ENCODE measurements at regions not wholly inside any gene's neighbourhood (a gene's known extent, or its start where the extent isn't known, plus 50 kb on each side); places are given as distances from the start of the nearest gene placed in this dataset.

DNA sequence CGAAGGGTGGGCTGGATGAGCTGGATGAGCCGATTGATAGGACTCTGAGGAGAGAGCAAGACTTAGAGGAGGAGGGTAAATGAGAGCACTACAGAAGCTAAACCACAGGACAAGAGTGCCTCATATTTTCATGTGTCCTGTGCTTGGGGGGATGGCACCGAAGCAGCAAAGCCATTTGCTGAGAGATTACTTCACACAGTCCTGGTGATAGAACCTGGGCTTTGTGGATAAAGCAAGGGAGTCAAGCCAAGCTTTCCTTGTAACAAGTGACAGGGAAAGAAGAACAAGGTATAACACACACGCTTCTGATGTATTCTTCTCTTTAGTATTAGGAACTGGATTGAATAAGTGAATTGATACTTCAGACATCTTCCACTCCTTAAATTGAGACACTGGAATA, 253.7 kb downstream of the ANKRD7 start:
- TF ChIP-seq, protein P1, sequence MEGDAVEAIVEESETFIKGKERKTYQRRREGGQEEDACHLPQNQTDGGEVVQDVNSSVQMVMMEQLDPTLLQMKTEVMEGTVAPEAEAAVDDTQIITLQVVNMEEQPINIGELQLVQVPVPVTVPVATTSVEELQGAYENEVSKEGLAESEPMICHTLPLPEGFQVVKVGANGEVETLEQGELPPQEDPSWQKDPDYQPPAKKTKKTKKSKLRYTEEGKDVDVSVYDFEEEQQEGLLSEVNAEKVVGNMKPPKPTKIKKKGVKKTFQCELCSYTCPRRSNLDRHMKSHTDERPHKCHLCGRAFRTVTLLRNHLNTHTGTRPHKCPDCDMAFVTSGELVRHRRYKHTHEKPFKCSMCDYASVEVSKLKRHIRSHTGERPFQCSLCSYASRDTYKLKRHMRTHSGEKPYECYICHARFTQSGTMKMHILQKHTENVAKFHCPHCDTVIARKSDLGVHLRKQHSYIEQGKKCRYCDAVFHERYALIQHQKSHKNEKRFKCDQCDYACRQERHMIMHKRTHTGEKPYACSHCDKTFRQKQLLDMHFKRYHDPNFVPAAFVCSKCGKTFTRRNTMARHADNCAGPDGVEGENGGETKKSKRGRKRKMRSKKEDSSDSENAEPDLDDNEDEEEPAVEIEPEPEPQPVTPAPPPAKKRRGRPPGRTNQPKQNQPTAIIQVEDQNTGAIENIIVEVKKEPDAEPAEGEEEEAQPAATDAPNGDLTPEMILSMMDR (IDR thresholded peaks at IDR 0.05): no peak
- no peak for TF ChIP-seq POLR2A (IDR thresholded peaks at IDR 0.05)

Data from heart left ventricle (tissue), 13 donors.